ENCODE measurements at regions not wholly inside any gene's neighbourhood (a gene's known extent, or its start where the extent isn't known, plus 50 kb on each side); places are given as distances from the start of the nearest gene placed in this dataset.

- CTCF ChIA-PET, result no interaction called here
- intact Hi-C loops (cut with micrococcal nuclease; ENCODE audit: unreplicated experiment), result no loop called here
- Mint-ChIP-seq H3K4me3 (ENCODE audit: low read depth, unreplicated experiment) (no peak overlapping the region), H3K27ac (ENCODE audit: unreplicated experiment) (no peak overlapping the region), H3K9me3 (ENCODE audit: low read depth, unreplicated experiment) (no peaks in the 10 kb centered on the region), H3K4me1 (ENCODE audit: low read depth, unreplicated experiment) (no peaks in the 10 kb centered on the region), H3K27me3 (ENCODE audit: unreplicated experiment) (peaks cover 55% of the 10 kb centered on the region), H3K36me3 (ENCODE audit: insufficient read depth, unreplicated experiment) (no peaks in the 10 kb centered on the region)
- TF ChIP-seq, protein P1, sequence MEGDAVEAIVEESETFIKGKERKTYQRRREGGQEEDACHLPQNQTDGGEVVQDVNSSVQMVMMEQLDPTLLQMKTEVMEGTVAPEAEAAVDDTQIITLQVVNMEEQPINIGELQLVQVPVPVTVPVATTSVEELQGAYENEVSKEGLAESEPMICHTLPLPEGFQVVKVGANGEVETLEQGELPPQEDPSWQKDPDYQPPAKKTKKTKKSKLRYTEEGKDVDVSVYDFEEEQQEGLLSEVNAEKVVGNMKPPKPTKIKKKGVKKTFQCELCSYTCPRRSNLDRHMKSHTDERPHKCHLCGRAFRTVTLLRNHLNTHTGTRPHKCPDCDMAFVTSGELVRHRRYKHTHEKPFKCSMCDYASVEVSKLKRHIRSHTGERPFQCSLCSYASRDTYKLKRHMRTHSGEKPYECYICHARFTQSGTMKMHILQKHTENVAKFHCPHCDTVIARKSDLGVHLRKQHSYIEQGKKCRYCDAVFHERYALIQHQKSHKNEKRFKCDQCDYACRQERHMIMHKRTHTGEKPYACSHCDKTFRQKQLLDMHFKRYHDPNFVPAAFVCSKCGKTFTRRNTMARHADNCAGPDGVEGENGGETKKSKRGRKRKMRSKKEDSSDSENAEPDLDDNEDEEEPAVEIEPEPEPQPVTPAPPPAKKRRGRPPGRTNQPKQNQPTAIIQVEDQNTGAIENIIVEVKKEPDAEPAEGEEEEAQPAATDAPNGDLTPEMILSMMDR (IDR thresholded peaks at IDR 0.05; ENCODE audit: unreplicated experiment), result no peak
- no peak for DNase-seq
- BruUV-seq (replicated peaks), result no TSS peak
These were observed 87.0 kb downstream of the DAD1 start for GRCh38 chr14:22502007-22502406.

GRCh38 chr14:22500954-22501726 lies 87.9 kb downstream of the DAD1 start:
- BruUV-seq (replicated peaks), result no TSS peak
- intact Hi-C loops (cut with micrococcal nuclease; ENCODE audit: unreplicated experiment), result no loop called here
- TF ChIP-seq, protein P1 (IDR thresholded peaks at IDR 0.05; ENCODE audit: unreplicated experiment), result no peak
- no peaks in the 10 kb centered on the region for H3K4me1 Mint-ChIP-seq (ENCODE audit: low read depth, unreplicated experiment)
- DNase-seq, result no peak
- no peak overlapping the region for H3K4me3 Mint-ChIP-seq (ENCODE audit: low read depth, unreplicated experiment)
- H3K27ac Mint-ChIP-seq (ENCODE audit: unreplicated experiment), result no peak overlapping the region
- CTCF ChIA-PET, result no interaction called here
- H3K36me3 Mint-ChIP-seq (ENCODE audit: insufficient read depth, unreplicated experiment), result no peaks in the 10 kb centered on the region
- H3K9me3 Mint-ChIP-seq (ENCODE audit: low read depth, unreplicated experiment), result no peaks in the 10 kb centered on the region
- peaks cover 46% of the 10 kb centered on the region for H3K27me3 Mint-ChIP-seq (ENCODE audit: unreplicated experiment)

GRCh38 chr14:22500525-22500924 lies 88.5 kb downstream of the DAD1 start:
- no TSS peak for BruUV-seq (replicated peaks)
- Mint-ChIP-seq H3K4me3 (ENCODE audit: low read depth, unreplicated experiment) (no peak overlapping the region), H3K36me3 (ENCODE audit: insufficient read depth, unreplicated experiment) (no peaks in the 10 kb centered on the region), H3K27me3 (ENCODE audit: unreplicated experiment) (peaks cover 40% of the 10 kb centered on the region), H3K27ac (ENCODE audit: unreplicated experiment) (no peak overlapping the region), H3K4me1 (ENCODE audit: low read depth, unreplicated experiment) (no peaks in the 10 kb centered on the region), H3K9me3 (ENCODE audit: low read depth, unreplicated experiment) (no peaks in the 10 kb centered on the region)
- TF ChIP-seq, protein P1 (IDR thresholded peaks at IDR 0.05; ENCODE audit: unreplicated experiment), result no peak
- intact Hi-C loops (cut with micrococcal nuclease; ENCODE audit: unreplicated experiment), result no loop called here
- CTCF ChIA-PET, result no interaction called here
- no peak for DNase-seq

- Mint-ChIP-seq H3K4me3 (ENCODE audit: low read depth, unreplicated experiment) (no peak overlapping the region), H3K27ac (ENCODE audit: unreplicated experiment) (no peak overlapping the region), H3K36me3 (ENCODE audit: insufficient read depth, unreplicated experiment) (no peaks in the 10 kb centered on the region), H3K9me3 (ENCODE audit: low read depth, unreplicated experiment) (no peaks in the 10 kb centered on the region), H3K4me1 (ENCODE audit: low read depth, unreplicated experiment) (no peaks in the 10 kb centered on the region), H3K27me3 (ENCODE audit: unreplicated experiment) (peaks cover 43% of the 10 kb centered on the region)
- BruUV-seq (replicated peaks), result no TSS peak
- TF ChIP-seq, protein P1 (IDR thresholded peaks at IDR 0.05; ENCODE audit: unreplicated experiment), result no peak
- no peak for DNase-seq
- intact Hi-C loops (cut with micrococcal nuclease; ENCODE audit: unreplicated experiment), result no loop called here
- CTCF ChIA-PET, result no interaction called here
These were observed 91.3 kb downstream of the DAD1 start for GRCh38 chr14:22497671-22498093.

Measured in Calu3 (cell line).